ENCODE measurements at regions not wholly inside any gene's neighbourhood (a gene's known extent, or its start where the extent isn't known, plus 50 kb on each side); places are given as distances from the start of the nearest gene placed in this dataset.

DNA sequence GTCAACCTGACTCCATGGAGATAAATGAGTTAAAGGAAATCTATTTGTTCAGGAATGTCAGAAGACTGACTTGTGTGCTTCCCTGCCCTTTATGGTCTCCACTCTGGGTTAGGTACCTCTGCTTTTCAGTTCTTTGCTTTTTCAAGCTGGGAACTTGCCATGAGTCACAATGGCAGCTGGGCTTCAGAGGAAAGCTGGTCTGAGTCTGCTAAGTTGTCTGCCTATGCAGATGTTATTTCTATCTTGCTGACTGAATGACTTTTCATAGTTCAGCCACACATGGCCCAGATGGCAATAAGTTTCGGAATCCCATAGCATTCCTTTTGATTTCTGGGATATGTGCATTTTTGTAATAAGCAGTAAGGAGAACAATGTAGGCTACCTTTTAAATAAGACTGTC lies 337.9 kb upstream of the FGF13 start:
- CTCF ChIA-PET = no interaction called here
- Histone ChIP-seq H3K4me3 (ENCODE audit: low read depth, low read length) (no peak overlapping the region), H3K27me3 (ENCODE audit: control insufficient read depth, insufficient read depth, low read length) (no peaks in the 10 kb centered on the region), H3K36me3 (ENCODE audit: control insufficient read depth, insufficient read depth, low read length) (no peaks in the 10 kb centered on the region)
- DNase-seq (ENCODE audit: low read depth) = no peak
- TF ChIP-seq, protein P1, sequence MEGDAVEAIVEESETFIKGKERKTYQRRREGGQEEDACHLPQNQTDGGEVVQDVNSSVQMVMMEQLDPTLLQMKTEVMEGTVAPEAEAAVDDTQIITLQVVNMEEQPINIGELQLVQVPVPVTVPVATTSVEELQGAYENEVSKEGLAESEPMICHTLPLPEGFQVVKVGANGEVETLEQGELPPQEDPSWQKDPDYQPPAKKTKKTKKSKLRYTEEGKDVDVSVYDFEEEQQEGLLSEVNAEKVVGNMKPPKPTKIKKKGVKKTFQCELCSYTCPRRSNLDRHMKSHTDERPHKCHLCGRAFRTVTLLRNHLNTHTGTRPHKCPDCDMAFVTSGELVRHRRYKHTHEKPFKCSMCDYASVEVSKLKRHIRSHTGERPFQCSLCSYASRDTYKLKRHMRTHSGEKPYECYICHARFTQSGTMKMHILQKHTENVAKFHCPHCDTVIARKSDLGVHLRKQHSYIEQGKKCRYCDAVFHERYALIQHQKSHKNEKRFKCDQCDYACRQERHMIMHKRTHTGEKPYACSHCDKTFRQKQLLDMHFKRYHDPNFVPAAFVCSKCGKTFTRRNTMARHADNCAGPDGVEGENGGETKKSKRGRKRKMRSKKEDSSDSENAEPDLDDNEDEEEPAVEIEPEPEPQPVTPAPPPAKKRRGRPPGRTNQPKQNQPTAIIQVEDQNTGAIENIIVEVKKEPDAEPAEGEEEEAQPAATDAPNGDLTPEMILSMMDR (IDR thresholded peaks at IDR 0.05; ENCODE audit: insufficient read depth, low read depth, low read length) = no peak
- POLR2A ChIA-PET = no interaction called here

DNA sequence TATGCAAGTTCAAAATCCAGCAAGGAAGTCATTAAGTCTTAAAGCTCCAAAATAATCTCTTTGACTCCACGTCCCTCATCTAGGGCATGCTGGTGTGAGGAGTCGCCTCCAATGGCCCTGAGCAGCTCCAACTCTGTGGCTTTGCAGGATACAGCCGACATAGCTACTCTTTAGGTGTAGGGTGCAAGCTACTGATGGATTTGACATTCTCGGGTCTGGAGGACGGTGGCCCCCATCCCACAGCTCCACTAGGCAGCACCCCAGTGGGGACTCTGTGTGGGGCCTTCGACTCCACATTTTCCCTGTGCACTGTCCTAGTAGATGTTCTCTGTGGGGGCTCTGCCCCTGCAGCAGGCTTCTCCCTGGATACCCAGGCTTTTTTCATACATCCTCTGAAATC lies 333.2 kb upstream of the FGF13 start:
- Histone ChIP-seq H3K27me3 (ENCODE audit: control insufficient read depth, insufficient read depth, low read length) (no peaks in the 10 kb centered on the region), H3K36me3 (ENCODE audit: control insufficient read depth, insufficient read depth, low read length) (no peaks in the 10 kb centered on the region), H3K4me3 (ENCODE audit: low read depth, low read length) (no peak overlapping the region)
- no peak for DNase-seq (ENCODE audit: low read depth)
- TF ChIP-seq, protein P1 (IDR thresholded peaks at IDR 0.05; ENCODE audit: insufficient read depth, low read depth, low read length) = no peak
- ChIA-PET CTCF (no interaction called here), POLR2A (no interaction called here)

DNA sequence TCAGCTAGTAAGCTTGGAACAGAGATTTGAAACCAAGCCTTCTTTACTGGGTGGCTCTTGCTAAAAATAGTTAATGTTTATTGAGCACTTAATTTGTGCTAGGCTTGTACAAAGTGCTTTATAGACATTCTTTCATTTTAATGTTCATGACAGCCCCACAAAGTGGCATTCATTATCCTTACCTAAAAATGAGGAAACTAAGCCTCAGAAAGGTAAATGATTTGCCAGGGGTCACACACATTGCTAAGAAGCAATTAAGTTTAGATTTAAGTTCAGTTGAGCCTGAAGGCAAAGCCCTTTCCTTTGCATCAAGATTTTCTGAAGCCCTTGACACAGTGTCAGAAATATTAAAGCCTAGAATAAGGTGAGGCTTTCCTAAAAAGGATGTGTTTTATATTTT lies 327.5 kb upstream of the FGF13 start:
- TF ChIP-seq, protein P1 (IDR thresholded peaks at IDR 0.05; ENCODE audit: insufficient read depth, low read depth, low read length) = no peak
- ChIA-PET POLR2A (no interaction called here), CTCF (no interaction called here)
- no peak for DNase-seq (ENCODE audit: low read depth)
- H3K27me3 ChIP-seq (ENCODE audit: control insufficient read depth, insufficient read depth, low read length) = no peaks in the 10 kb centered on the region
- H3K4me3 ChIP-seq (ENCODE audit: low read depth, low read length) = no peak overlapping the region
- H3K36me3 ChIP-seq (ENCODE audit: control insufficient read depth, insufficient read depth, low read length) = no peaks in the 10 kb centered on the region

DNA sequence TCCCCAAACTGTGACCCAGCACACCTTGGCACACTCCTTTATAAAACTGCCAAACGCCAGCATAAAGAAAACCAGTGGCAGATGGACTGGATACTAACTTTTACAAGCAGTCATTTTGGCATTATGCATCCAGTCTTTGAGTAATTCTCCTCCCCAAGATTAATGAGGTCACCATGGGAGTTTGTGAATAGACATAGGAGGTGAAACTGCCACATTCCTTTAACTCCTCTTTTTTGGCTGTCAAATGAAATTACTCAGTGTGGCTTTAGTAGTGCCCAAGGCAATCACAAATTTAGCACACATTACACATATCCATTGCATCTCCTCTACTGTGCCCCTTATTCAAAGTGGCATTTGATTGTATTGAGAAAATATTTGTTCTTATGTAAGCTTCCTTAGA lies 315.3 kb upstream of the FGF13 start:
- Histone ChIP-seq H3K36me3 (ENCODE audit: control insufficient read depth, insufficient read depth, low read length) (no peaks in the 10 kb centered on the region), H3K27me3 (ENCODE audit: control insufficient read depth, insufficient read depth, low read length) (no peaks in the 10 kb centered on the region), H3K4me3 (ENCODE audit: low read depth, low read length) (no peak overlapping the region)
- ChIA-PET POLR2A (no interaction called here), CTCF (no interaction called here)
- TF ChIP-seq, protein P1 (IDR thresholded peaks at IDR 0.05; ENCODE audit: insufficient read depth, low read depth, low read length) = no peak
- DNase-seq (ENCODE audit: low read depth) = no peak

DNA sequence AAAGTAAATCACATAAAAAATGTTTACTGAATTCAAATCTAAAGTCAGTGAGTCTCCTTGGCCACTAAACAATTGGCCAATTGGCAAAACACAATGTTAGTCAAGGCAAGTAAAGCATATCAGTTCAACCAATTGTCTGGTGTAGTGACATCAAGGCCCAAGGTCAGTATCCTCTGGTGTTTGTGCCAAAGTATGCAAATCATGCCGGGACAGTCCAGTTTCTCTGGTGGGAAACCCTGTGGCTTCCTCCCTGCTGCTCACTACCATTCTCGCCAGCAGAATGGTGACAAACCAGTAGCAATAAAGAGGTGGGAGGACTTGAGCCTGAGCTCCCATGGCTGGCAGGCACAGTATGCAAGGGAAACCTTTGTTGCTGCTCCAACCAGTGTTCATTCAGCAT lies 314.9 kb upstream of the FGF13 start:
- POLR2A ChIA-PET = no interaction called here
- H3K27me3 ChIP-seq (ENCODE audit: control insufficient read depth, insufficient read depth, low read length) = no peaks in the 10 kb centered on the region
- no peaks in the 10 kb centered on the region for H3K36me3 ChIP-seq (ENCODE audit: control insufficient read depth, insufficient read depth, low read length)
- CTCF ChIA-PET = no interaction called here
- DNase-seq (ENCODE audit: low read depth) = no peak
- no peak overlapping the region for H3K4me3 ChIP-seq (ENCODE audit: low read depth, low read length)
- TF ChIP-seq, protein P1 (IDR thresholded peaks at IDR 0.05; ENCODE audit: insufficient read depth, low read depth, low read length) = no peak

Data from BJ (cell line).